Prostate gland (tissue), 1 donor: ENCODE measurements at regions not wholly inside any gene's neighbourhood (a gene's known extent, or its start where the extent isn't known, plus 50 kb on each side); places are given as distances from the start of the nearest gene placed in this dataset.

ENCODE experiments used
- POLR2A ChIP-seq: fragments of 450-650 bp; IDR thresholded peaks from one replicate; pipeline ENCODE4 v1.6.1; 2016; ENCODE audit warnings: antibody characterized with exemption, mild to moderate bottlenecking
- POLR2AphosphoS5 ChIP-seq: sonication (generic); formaldehyde crosslinking; IDR thresholded peaks from one replicate; pipeline ENCODE4 v1.6.1; 2017; ENCODE audit warnings: antibody characterized with exemption

- TF ChIP-seq POLR2A (no peak), POLR2AphosphoS5 (no peak)
These were observed 120.0 kb upstream of the THSD7B start for GRCh38 chr2:136645236-136645828.
